Natural killer cell (primary cell): ENCODE measurements at regions not wholly inside any gene's neighbourhood (a gene's known extent, or its start where the extent isn't known, plus 50 kb on each side); places are given as distances from the start of the nearest gene placed in this dataset.

ENCODE experiments used
- ATAC-seq, 3 donors: fragments of 150-1000 bp in 2 of 3; fragments of 200-7000 bp in 1 of 3; cut with Tn5 transposase; 1 replicate in 1 of 3; 2 replicates in 2 of 3; pipeline ENCODE4 v1.10.0; 2021; ENCODE audit warnings: mild to moderate bottlenecking in 2 of 3, moderate library complexity in 2 of 3
- DNase-seq, 2 donors: peaks; one replicate each; pipeline versions ENCODE4 v3.0.0 to v3.0.0-alpha.2; 2013 to 2021; ENCODE audit warnings: mixed read lengths in 1 of 2
- H3K27ac ChIP-seq: one replicate; pipeline ENCODE4 v1.5.1; 2013; ENCODE audit warnings: mild to moderate bottlenecking, low read length
- H3K27me3 ChIP-seq: one replicate; pipeline ENCODE4 v1.6.1; 2013; ENCODE audit warnings: low read length; ENCODE audit not compliant: control insufficient read depth, insufficient read depth
- H3K36me3 ChIP-seq: one replicate; pipeline ENCODE4 v1.6.1; 2013; ENCODE audit warnings: low read length; ENCODE audit not compliant: control insufficient read depth, insufficient read depth
- H3K4me1 ChIP-seq: one replicate; pipeline ENCODE4 v1.6.1; 2013; ENCODE audit warnings: low read length; ENCODE audit not compliant: control insufficient read depth, insufficient read depth
- H3K4me3 ChIP-seq: one replicate; pipeline ENCODE4 v1.5.1; 2013; ENCODE audit warnings: low read length
- H3K9me3 ChIP-seq: one replicate; pipeline ENCODE4 v1.6.1; 2013; ENCODE audit warnings: low read length; ENCODE audit not compliant: control insufficient read depth, insufficient read depth
- H3K27ac Mint-ChIP-seq, 2 donors: one replicate each; pipeline ENCODE4 v1.8.0; 2022; ENCODE audit warnings: mild to moderate bottlenecking in 2 of 2, mixed read lengths in 2 of 2, moderate library complexity in 1 of 2
- H3K27me3 Mint-ChIP-seq, 2 donors: one replicate each; pipeline ENCODE4 v1.8.0; 2022; ENCODE audit warnings: low read depth in 2 of 2, mixed read lengths in 2 of 2
- H3K36me3 Mint-ChIP-seq: one replicate; pipeline ENCODE4 v1.8.0; 2022; ENCODE audit warnings: mixed read lengths
- H3K4me1 Mint-ChIP-seq, 2 donors: one replicate each; pipeline ENCODE4 v1.8.0; 2022; ENCODE audit warnings: mixed read lengths in 2 of 2
- H3K4me3 Mint-ChIP-seq: one replicate; pipeline ENCODE4 v1.8.0; 2022; ENCODE audit warnings: mild to moderate bottlenecking, moderate library complexity, mixed read lengths
- H3K9me3 Mint-ChIP-seq, 2 donors: one replicate each; pipeline ENCODE4 v1.8.0; 2022; ENCODE audit warnings: mixed read lengths in 2 of 2
- CTCF ChIP-seq: fragments of 200-600 bp; IDR thresholded peaks from one replicate; pipeline ENCODE4 v1.8.0; 2022; ENCODE audit warnings: antibody characterized with exemption
- WGBS: methylation state at CpG from one replicate; pipeline ENCODE4 v1.1.7; 2013; ENCODE audit warnings: missing lambda C conversion rate; ENCODE audit not compliant: insufficient coverage; 5-methylcytosine and 5-hydroxymethylcytosine counted together
- intact Hi-C: fragments of 100-400 bp; cut with micrococcal nuclease; formaldehyde crosslinking; loops from one replicate; pipeline ENCODE4 v1.14.2; 2022

- H3K4me1 Mint-ChIP-seq: peaks cover 0 to under 1% of the 10 kb centered on the region in 2 donors
- H3K36me3 Mint-ChIP-seq: no peaks in the 10 kb centered on the region
- Histone ChIP-seq H3K27me3 (no peaks in the 10 kb centered on the region), H3K36me3 (no peaks in the 10 kb centered on the region), H3K4me3 (no peak overlapping the region), H3K9me3 (no peaks in the 10 kb centered on the region), H3K27ac (no peak overlapping the region), H3K4me1 (no peaks in the 10 kb centered on the region)
- no peak overlapping the region for H3K27ac Mint-ChIP-seq
- DNase-seq (no peak), ATAC-seq (no peak)
- TF ChIP-seq CTCF: no peak
- no peaks in the 10 kb centered on the region for H3K27me3 Mint-ChIP-seq
- peaks cover 4 to 5% of the 10 kb centered on the region in 2 donors for H3K9me3 Mint-ChIP-seq
- WGBS: 100% methylated on average over 1 of the region's 2 CpGs
- H3K4me3 Mint-ChIP-seq: no peak overlapping the region
- intact Hi-C loops: no loop called here
These were observed 526.9 kb downstream of the BCKDHB start for GRCh38 chr6:80633412-80633811.

- Mint-ChIP-seq H3K4me3 (no peak overlapping the region), H3K27me3 (no peaks in the 10 kb centered on the region), H3K9me3 (peaks cover 9 to 17% of the 10 kb centered on the region in 2 donors), H3K27ac (no peak overlapping the region), H3K36me3 (peaks cover 29% of the 10 kb centered on the region), H3K4me1 (no peaks in the 10 kb centered on the region)
- Histone ChIP-seq H3K27ac (no peak overlapping the region), H3K4me3 (no peak overlapping the region), H3K4me1 (no peaks in the 10 kb centered on the region), H3K36me3 (no peaks in the 10 kb centered on the region), H3K9me3 (no peaks in the 10 kb centered on the region), H3K27me3 (no peaks in the 10 kb centered on the region)
- WGBS: no CpG with 5 or more reads among the region's 1 CpG
- intact Hi-C loops: no loop called here
- no peak for ATAC-seq
- no peak for DNase-seq
- TF ChIP-seq CTCF: no peak
These were observed 518.9 kb downstream of the BCKDHB start for GRCh38 chr6:80625405-80625804.

GRCh38 chr6:80623066-80623815, 516.8 kb downstream of the BCKDHB start:
- Histone ChIP-seq H3K9me3 (no peaks in the 10 kb centered on the region), H3K27ac (no peak overlapping the region), H3K27me3 (no peaks in the 10 kb centered on the region), H3K4me1 (no peaks in the 10 kb centered on the region), H3K4me3 (no peak overlapping the region), H3K36me3 (no peaks in the 10 kb centered on the region)
- Mint-ChIP-seq H3K4me1 (no peaks in the 10 kb centered on the region), H3K36me3 (peaks cover 29% of the 10 kb centered on the region), H3K4me3 (no peak overlapping the region), H3K27ac (no peak overlapping the region), H3K27me3 (no peaks in the 10 kb centered on the region), H3K9me3 (peaks cover 8 to 14% of the 10 kb centered on the region in 2 donors)
- TF ChIP-seq CTCF: no peak
- no peak for DNase-seq
- intact Hi-C loops: no loop called here
- ATAC-seq: no peak

GRCh38 chr6:80622641-80623040, 516.2 kb downstream of the BCKDHB start:
- no peaks in the 10 kb centered on the region for H3K9me3 ChIP-seq
- intact Hi-C loops: no loop called here
- Mint-ChIP-seq H3K36me3 (peaks cover 29% of the 10 kb centered on the region), H3K27ac (no peak overlapping the region), H3K9me3 (peaks cover 9 to 14% of the 10 kb centered on the region in 2 donors), H3K4me1 (no peaks in the 10 kb centered on the region), H3K4me3 (no peak overlapping the region), H3K27me3 (no peaks in the 10 kb centered on the region)
- DNase-seq (no peak), ATAC-seq (no peak)
- no peaks in the 10 kb centered on the region for H3K4me1 ChIP-seq
- H3K4me3 ChIP-seq: no peak overlapping the region
- no CpG with 5 or more reads among the region's 1 CpG for WGBS
- no peak for TF ChIP-seq CTCF
- H3K27ac ChIP-seq: no peak overlapping the region
- H3K27me3 ChIP-seq: no peaks in the 10 kb centered on the region
- no peaks in the 10 kb centered on the region for H3K36me3 ChIP-seq
